Loucy (cell line): ENCODE measurements at regions not wholly inside any gene's neighbourhood (a gene's known extent, or its start where the extent isn't known, plus 50 kb on each side); places are given as distances from the start of the nearest gene placed in this dataset.

Experiments
- CTCF ChIP-seq: fragments of 200-600 bp; sonication (generic); conservative IDR thresholded peaks from 2 replicates; pipeline ENCODE4 v1.5.1; 2014; ENCODE audit warnings: mild to moderate bottlenecking, antibody characterized with exemption, low read length
- EZH2phosphoT487 ChIP-seq: fragments of 200-600 bp; IDR thresholded peaks from 2 replicates; pipeline ENCODE4 v1.6.1; 2018; ENCODE audit warnings: antibody characterized with exemption, mild to moderate bottlenecking, moderate library complexity, borderline replicate concordance

GRCh38 chr6:54722328-54722727 lies 124.2 kb upstream of the FAM83B start:
- TF ChIP-seq CTCF: no peak
- TF ChIP-seq EZH2phosphoT487: no peak
